ENCODE measurements at regions not wholly inside any gene's neighbourhood (a gene's known extent, or its start where the extent isn't known, plus 50 kb on each side); places are given as distances from the start of the nearest gene placed in this dataset.

GRCh38 chr10:78473006-78473405 lies 439.3 kb downstream of the RPS24 start:
- no peaks in the 10 kb centered on the region for H3K36me3 Mint-ChIP-seq
- no peaks in the 10 kb centered on the region for H3K27me3 Mint-ChIP-seq
- no peaks in the 10 kb centered on the region for H3K4me1 Mint-ChIP-seq
- no peak overlapping the region for H3K4me3 Mint-ChIP-seq
- H3K27ac Mint-ChIP-seq: no peak overlapping the region
- H3K9me3 Mint-ChIP-seq: no peaks in the 10 kb centered on the region

GRCh38 chr10:78474743-78475142 lies 441.1 kb downstream of the RPS24 start:
- Mint-ChIP-seq H3K4me3 (no peak overlapping the region), H3K27me3 (no peaks in the 10 kb centered on the region), H3K9me3 (no peaks in the 10 kb centered on the region), H3K36me3 (no peaks in the 10 kb centered on the region), H3K4me1 (no peaks in the 10 kb centered on the region), H3K27ac (no peak overlapping the region)

- Mint-ChIP-seq H3K4me1 (no peaks in the 10 kb centered on the region), H3K36me3 (no peaks in the 10 kb centered on the region), H3K27ac (peak overlapping the region; percentile 6), H3K4me3 (no peak overlapping the region), H3K27me3 (no peaks in the 10 kb centered on the region), H3K9me3 (no peaks in the 10 kb centered on the region)
These were observed 441.8 kb downstream of the RPS24 start for GRCh38 chr10:78475437-78475836.

- Mint-ChIP-seq H3K36me3 (no peaks in the 10 kb centered on the region), H3K4me3 (no peak overlapping the region), H3K9me3 (no peaks in the 10 kb centered on the region), H3K27me3 (no peaks in the 10 kb centered on the region), H3K4me1 (no peaks in the 10 kb centered on the region), H3K27ac (no peak overlapping the region)
These were observed 442.5 kb downstream of the RPS24 start for GRCh38 chr10:78476156-78476555.

- H3K9me3 Mint-ChIP-seq: no peaks in the 10 kb centered on the region
- no peaks in the 10 kb centered on the region for H3K4me1 Mint-ChIP-seq
- H3K36me3 Mint-ChIP-seq: no peaks in the 10 kb centered on the region
- H3K27me3 Mint-ChIP-seq: no peaks in the 10 kb centered on the region
- no peak overlapping the region for H3K27ac Mint-ChIP-seq
- no peak overlapping the region for H3K4me3 Mint-ChIP-seq
These were observed 443.2 kb downstream of the RPS24 start for GRCh38 chr10:78476844-78477243.

GRCh38 chr10:78478919-78479318 lies 445.3 kb downstream of the RPS24 start:
- no peaks in the 10 kb centered on the region for H3K27me3 Mint-ChIP-seq
- H3K4me3 Mint-ChIP-seq: no peak overlapping the region
- H3K4me1 Mint-ChIP-seq: no peaks in the 10 kb centered on the region
- H3K27ac Mint-ChIP-seq: no peak overlapping the region
- H3K9me3 Mint-ChIP-seq: no peaks in the 10 kb centered on the region
- H3K36me3 Mint-ChIP-seq: no peaks in the 10 kb centered on the region

- H3K36me3 Mint-ChIP-seq: no peaks in the 10 kb centered on the region
- H3K9me3 Mint-ChIP-seq: no peaks in the 10 kb centered on the region
- no peak overlapping the region for H3K4me3 Mint-ChIP-seq
- no peaks in the 10 kb centered on the region for H3K4me1 Mint-ChIP-seq
- no peaks in the 10 kb centered on the region for H3K27me3 Mint-ChIP-seq
- H3K27ac Mint-ChIP-seq: no peak overlapping the region
These were observed 445.8 kb downstream of the RPS24 start for GRCh38 chr10:78479467-78479866.

GRCh38 chr10:78481842-78482241 lies 448.2 kb downstream of the RPS24 start:
- H3K36me3 Mint-ChIP-seq: no peaks in the 10 kb centered on the region
- H3K27me3 Mint-ChIP-seq: peaks cover 3% of the 10 kb centered on the region
- H3K4me3 Mint-ChIP-seq: no peak overlapping the region
- H3K27ac Mint-ChIP-seq: no peak overlapping the region
- no peaks in the 10 kb centered on the region for H3K4me1 Mint-ChIP-seq
- no peaks in the 10 kb centered on the region for H3K9me3 Mint-ChIP-seq

- no peaks in the 10 kb centered on the region for H3K4me1 Mint-ChIP-seq
- H3K27me3 Mint-ChIP-seq: peaks cover 3% of the 10 kb centered on the region
- H3K9me3 Mint-ChIP-seq: no peaks in the 10 kb centered on the region
- H3K36me3 Mint-ChIP-seq: no peaks in the 10 kb centered on the region
- H3K27ac Mint-ChIP-seq: no peak overlapping the region
- no peak overlapping the region for H3K4me3 Mint-ChIP-seq
These were observed 450.0 kb downstream of the RPS24 start for GRCh38 chr10:78483641-78484040.

GRCh38 chr10:78489034-78489433 lies 455.4 kb downstream of the RPS24 start:
- Mint-ChIP-seq H3K27me3 (peaks cover 8% of the 10 kb centered on the region), H3K9me3 (peaks cover 19% of the 10 kb centered on the region), H3K27ac (no peak overlapping the region), H3K36me3 (peaks cover 6% of the 10 kb centered on the region), H3K4me1 (no peaks in the 10 kb centered on the region), H3K4me3 (no peak overlapping the region)

- Mint-ChIP-seq H3K4me3 (no peak overlapping the region), H3K36me3 (peaks cover 6% of the 10 kb centered on the region), H3K4me1 (no peaks in the 10 kb centered on the region), H3K27me3 (peaks cover 8% of the 10 kb centered on the region), H3K27ac (no peak overlapping the region), H3K9me3 (peaks cover 19% of the 10 kb centered on the region)
These were observed 458.1 kb downstream of the RPS24 start for GRCh38 chr10:78491812-78492211.

GRCh38 chr10:78492424-78492823 lies 458.8 kb downstream of the RPS24 start:
- no peak overlapping the region for H3K4me3 Mint-ChIP-seq
- H3K27me3 Mint-ChIP-seq: peaks cover 8% of the 10 kb centered on the region
- H3K27ac Mint-ChIP-seq: no peak overlapping the region
- H3K36me3 Mint-ChIP-seq: peaks cover 6% of the 10 kb centered on the region
- H3K9me3 Mint-ChIP-seq: peaks cover 19% of the 10 kb centered on the region
- H3K4me1 Mint-ChIP-seq: no peaks in the 10 kb centered on the region

GRCh38 chr10:78494179-78494578 lies 460.5 kb downstream of the RPS24 start:
- H3K4me1 Mint-ChIP-seq: no peaks in the 10 kb centered on the region
- peaks cover 6% of the 10 kb centered on the region for H3K36me3 Mint-ChIP-seq
- H3K27me3 Mint-ChIP-seq: peaks cover 8% of the 10 kb centered on the region
- no peak overlapping the region for H3K4me3 Mint-ChIP-seq
- H3K9me3 Mint-ChIP-seq: peaks cover 19% of the 10 kb centered on the region
- H3K27ac Mint-ChIP-seq: no peak overlapping the region

- Mint-ChIP-seq H3K9me3 (no peaks in the 10 kb centered on the region), H3K27ac (no peak overlapping the region), H3K27me3 (no peaks in the 10 kb centered on the region), H3K4me1 (no peaks in the 10 kb centered on the region), H3K4me3 (no peak overlapping the region), H3K36me3 (no peaks in the 10 kb centered on the region)
These were observed 468.7 kb downstream of the RPS24 start for GRCh38 chr10:78502210-78502936.

GRCh38 chr10:78504181-78504580 lies 470.5 kb downstream of the RPS24 start:
- no peak overlapping the region for H3K4me3 Mint-ChIP-seq
- no peaks in the 10 kb centered on the region for H3K4me1 Mint-ChIP-seq
- H3K27me3 Mint-ChIP-seq: no peaks in the 10 kb centered on the region
- no peak overlapping the region for H3K27ac Mint-ChIP-seq
- H3K9me3 Mint-ChIP-seq: no peaks in the 10 kb centered on the region
- H3K36me3 Mint-ChIP-seq: no peaks in the 10 kb centered on the region

GRCh38 chr10:78505657-78506056 lies 472.0 kb downstream of the RPS24 start:
- H3K36me3 Mint-ChIP-seq: no peaks in the 10 kb centered on the region
- no peak overlapping the region for H3K4me3 Mint-ChIP-seq
- H3K9me3 Mint-ChIP-seq: no peaks in the 10 kb centered on the region
- H3K27me3 Mint-ChIP-seq: no peaks in the 10 kb centered on the region
- H3K27ac Mint-ChIP-seq: no peak overlapping the region
- H3K4me1 Mint-ChIP-seq: no peaks in the 10 kb centered on the region

- Mint-ChIP-seq H3K36me3 (no peaks in the 10 kb centered on the region), H3K9me3 (no peaks in the 10 kb centered on the region), H3K4me1 (no peaks in the 10 kb centered on the region), H3K27me3 (no peaks in the 10 kb centered on the region), H3K4me3 (no peak overlapping the region), H3K27ac (no peak overlapping the region)
These were observed 473.0 kb downstream of the RPS24 start for GRCh38 chr10:78506614-78507013.

Data from activated naive CD4-positive, alpha-beta T cell treated with anti-CD3 and anti-CD28 coated beads, Interleukin-2, amount 50 U/mL, for 24 hours (primary cell).